ENCODE measurements at regions not wholly inside any gene's neighbourhood (a gene's known extent, or its start where the extent isn't known, plus 50 kb on each side); places are given as distances from the start of the nearest gene placed in this dataset.

DNA sequence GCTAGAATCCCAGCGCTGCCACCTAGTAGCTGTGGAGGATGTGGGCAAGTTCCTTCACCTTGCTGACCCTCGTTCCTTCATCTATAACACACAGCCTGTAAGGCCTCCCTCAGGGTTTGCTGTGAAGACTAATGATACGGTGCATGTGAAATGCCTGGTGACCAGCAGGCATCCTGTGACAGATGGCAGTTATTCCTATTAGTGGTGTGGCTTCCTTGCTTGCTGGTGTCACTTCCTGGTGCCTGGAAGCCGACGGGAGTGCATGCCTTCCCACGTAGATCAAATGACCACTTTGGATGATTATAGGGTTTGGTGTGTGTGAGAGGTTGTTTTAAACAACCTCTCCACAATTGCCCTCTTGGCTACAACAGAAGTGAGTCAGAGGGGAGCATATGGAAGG lies 894.9 kb downstream of the VRK1 start:
- TF ChIP-seq POLR2A (IDR thresholded peaks at IDR 0.05; ENCODE audit: low read length) (no peak), GATA1 (IDR thresholded peaks at IDR 0.05; ENCODE audit: low read depth, low read length) (no peak)

All from erythroblast (primary cell).